PC-3 (cell line): ENCODE measurements at regions not wholly inside any gene's neighbourhood (a gene's known extent, or its start where the extent isn't known, plus 50 kb on each side); places are given as distances from the start of the nearest gene placed in this dataset.

Source experiments
- CTCF ChIP-seq: fragments of 300-600 bp; sonication (generic); conservative IDR thresholded peaks from 2 replicates; pipeline ENCODE4 v1.5.1; 2017; ENCODE audit warnings: antibody characterized with exemption, low read depth, mild to moderate bottlenecking, low read length
- EZH2 ChIP-seq: fragments of 300-600 bp; sonication (generic); IDR thresholded peaks from one replicate; pipeline ENCODE4 v1.6.1; 2017; ENCODE audit warnings: antibody characterized with exemption, mild to moderate bottlenecking, low read length; ENCODE audit not compliant: unreplicated experiment

DNA sequence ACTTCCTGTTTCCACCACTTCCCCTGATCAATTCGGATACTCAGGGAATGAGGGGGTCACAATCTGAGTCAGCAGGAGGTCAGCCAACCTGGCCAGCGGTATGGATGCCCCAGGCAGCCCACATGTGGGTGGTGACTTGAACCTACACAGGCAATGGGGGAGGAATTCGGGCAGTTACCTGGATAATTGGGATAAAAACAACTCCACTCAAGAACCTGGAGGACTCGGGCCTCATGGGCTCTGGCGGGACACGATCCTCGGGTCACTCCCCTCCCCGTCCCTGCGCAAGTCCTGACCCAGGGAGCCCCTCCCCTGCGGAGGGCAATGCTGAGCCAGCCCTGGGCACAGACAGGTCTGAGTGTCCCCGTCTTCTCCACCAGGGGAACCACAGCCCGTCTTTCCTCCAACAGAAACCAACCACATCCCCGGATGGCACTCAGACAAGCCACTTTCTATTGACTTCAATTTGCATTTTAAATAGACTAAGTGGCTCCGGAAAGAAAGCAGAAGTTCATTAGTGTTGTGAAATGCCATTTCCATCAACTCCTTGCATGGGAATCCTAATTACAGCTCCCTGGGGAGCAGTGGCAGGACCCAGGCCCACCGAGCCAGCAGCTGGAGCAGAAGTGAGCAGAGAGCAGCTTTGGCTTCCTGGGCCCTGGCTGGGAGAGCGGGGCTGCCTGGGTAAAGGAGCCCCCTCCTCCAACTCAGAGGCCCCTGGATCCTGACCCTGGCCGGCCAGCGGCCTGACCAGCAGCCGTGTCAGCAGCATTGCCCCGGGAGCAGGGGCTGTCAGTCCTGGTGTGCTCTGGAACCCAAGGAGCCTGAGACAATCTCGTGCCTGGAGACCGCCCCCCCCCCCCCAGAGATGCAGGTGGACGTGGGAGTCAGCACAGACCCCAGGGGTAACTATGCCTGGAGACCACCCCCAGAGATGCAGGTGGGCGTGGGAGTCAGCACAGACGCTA lies 374.1 kb downstream of the ADGRD1 start:
- TF ChIP-seq CTCF (no peak), EZH2 (no peak)
